ENCODE measurements at regions not wholly inside any gene's neighbourhood (a gene's known extent, or its start where the extent isn't known, plus 50 kb on each side); places are given as distances from the start of the nearest gene placed in this dataset.
"Not testable (repeated sequence)": the region's sequence is repeated elsewhere in the genome, so short reads cannot be mapped to it uniquely, and the experiment has no call there.

GRCh38 chr2:122750095-122750494, 994.6 kb downstream of the TSN start:
- no peak for DNase-seq

DNA sequence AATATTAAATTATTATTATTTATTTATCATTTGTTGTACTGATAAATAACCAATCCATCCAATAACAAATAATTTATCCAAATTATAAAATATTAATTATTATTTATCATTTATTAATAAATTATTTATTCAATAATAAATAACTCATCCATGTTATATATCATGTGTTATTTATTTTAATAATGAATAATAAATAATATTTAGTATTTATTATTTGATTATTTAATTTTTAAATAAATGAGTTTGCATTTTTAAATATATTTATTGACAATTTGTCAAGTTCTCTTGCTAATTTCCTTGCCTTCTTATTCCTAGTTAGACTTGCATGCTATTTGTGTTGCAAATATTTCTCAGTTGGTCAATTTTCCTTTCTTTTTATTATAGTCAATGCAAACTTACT, 995.4 kb downstream of the TSN start:
- DNase-seq = no peak

DNA sequence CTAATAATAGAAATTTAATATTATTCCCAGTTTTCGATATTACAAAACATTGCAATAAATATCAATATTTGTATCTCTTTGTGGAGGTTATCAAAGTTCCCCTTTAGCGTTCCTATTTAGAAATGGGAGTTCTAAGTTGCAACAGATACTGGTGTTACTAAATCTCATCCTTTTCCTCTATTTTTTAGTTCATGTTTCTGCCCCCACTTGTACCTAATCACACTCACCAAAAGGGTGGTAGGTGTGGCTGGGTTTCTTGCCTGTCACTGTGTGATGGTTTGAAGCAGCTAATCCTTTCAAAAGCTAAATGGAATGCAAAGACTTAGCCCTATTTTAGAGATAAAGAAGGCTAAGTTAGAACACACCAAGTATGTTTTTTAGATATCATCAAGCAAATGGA, 997.9 kb downstream of the TSN start:
- no peak for DNase-seq

GRCh38 chr2:122754561-122754960, 999.1 kb downstream of the TSN start:
- DNase-seq = no peak

GRCh38 chr2:122755281-122755780, 999.9 kb downstream of the TSN start:
- DNase-seq = no peak

- DNase-seq = no peak
Measured at GRCh38 chr2:122758967-122759366, 1003.5 kb downstream of the TSN start.

DNA sequence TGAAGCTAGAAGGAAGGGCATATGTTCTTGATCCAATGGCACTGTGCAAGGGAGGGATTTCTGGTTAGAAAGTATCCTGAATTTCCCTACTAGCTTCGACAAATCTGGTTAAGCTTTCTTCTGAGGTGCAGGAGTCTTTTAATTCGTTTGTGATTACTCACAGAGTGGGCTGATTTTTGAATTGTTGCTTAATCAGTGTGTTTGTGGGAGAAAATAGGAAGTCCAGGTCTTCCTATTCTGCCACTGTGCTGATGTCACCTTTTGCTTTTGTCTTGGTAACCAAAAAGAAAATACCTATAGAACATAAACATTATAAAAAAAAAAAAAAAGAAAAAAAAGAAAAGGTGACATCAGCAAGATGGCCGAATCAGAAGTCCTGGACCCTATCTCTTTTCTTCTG, 1008.6 kb downstream of the TSN start:
- DNase-seq = no peak

- DNase-seq = no peak
Measured at GRCh38 chr2:122780251-122780650, 1024.8 kb downstream of the TSN start.

DNA sequence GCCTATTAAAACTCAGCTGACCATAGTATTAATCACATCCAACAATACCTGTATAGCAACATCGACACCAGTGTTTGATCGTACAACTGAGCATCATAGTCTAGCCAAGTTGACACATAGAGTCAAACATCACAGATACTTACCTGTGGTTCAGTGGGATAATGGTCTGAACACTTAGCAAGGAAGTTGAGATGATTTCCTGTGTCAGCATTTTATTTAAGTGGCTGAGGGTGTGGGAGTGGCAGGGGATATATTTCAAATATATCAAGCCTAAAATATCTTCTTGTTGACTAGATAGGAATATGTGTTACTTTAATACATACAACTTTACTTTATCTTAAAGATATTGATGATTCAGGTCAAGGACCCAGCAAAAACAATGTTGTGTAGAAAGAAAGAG, 1038.6 kb downstream of the TSN start:
- DNase-seq = no peak

DNA sequence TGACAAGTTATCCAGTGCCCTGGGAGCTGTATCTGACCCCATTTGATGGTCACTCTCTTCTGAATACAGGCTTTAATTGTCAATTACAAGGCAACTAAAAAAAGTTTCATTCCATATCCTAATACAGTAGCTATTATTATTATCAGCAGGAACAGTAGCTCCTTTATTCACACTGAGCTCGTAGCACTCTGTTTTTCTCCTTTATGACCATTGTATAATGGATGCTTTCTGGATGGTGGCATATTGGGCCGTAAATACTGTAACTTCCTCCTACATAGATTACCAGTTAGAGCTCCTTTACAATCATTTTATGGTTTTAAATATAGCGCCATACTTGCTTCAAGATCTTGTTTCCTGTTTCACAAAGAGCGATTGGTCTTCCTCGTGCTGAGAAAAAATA, 1040.3 kb downstream of the TSN start:
- no peak for DNase-seq

DNA sequence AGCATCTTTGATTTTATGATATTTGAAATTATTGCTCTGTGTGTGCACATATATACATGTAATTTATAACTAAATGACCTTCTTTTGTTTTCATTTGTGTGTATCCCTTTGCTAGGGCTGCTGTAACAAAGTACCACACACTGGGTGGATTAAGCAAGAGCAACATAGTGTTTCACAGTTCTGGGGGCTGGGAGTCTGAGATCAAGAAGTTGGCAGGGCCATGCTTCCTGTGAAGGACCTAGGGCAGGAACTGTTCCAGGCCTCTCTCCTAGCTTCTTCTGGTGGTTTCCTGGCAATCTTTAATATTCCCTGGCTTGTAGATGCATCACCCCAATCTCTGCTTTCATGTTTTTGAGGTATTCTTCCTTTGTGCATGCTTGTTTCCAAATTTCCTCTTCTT, 1043.9 kb downstream of the TSN start:
- DNase-seq = no peak

- DNase-seq = no peak
Measured at GRCh38 chr2:122800781-122801180, 1045.3 kb downstream of the TSN start.

GRCh38 chr2:122804494-122804893, 1049.0 kb downstream of the TSN start:
- DNase-seq = no peak

GRCh38 chr2:122805346-122805745, 1049.9 kb downstream of the TSN start:
- no peak for DNase-seq

- DNase-seq = no peak
Measured at GRCh38 chr2:122808286-122808969, 1053.0 kb downstream of the TSN start.

- DNase-seq = not testable (repeated sequence)
Measured at GRCh38 chr2:122812214-122812613, 1056.8 kb downstream of the TSN start.

- DNase-seq = no peak
Measured at GRCh38 chr2:122815120-122815519, 1059.7 kb downstream of the TSN start.

- DNase-seq = no peak
Measured at GRCh38 chr2:122816803-122817202, 1061.4 kb downstream of the TSN start.

DNA sequence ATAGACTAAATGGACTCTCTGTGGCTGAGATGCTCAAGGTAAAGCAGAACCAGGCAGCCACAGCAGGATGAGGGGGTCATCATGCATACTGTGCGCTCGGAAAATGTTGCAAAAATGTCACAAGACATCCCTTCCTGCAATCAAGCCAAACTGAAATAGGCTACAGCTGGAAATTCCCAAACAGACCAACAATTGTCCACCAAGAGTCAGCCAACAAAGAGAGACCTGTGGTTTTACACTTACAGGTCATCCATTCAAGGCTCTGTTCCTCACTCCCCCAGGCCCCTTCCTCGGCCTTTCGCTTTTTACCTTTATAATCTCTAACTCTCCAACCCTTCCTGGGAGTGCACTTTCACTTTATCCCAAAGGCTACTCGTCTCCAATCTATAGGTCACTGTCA, 1066.9 kb downstream of the TSN start:
- no peak for DNase-seq

- no peak for DNase-seq
Measured at GRCh38 chr2:122830157-122830556, 1074.7 kb downstream of the TSN start.

DNA sequence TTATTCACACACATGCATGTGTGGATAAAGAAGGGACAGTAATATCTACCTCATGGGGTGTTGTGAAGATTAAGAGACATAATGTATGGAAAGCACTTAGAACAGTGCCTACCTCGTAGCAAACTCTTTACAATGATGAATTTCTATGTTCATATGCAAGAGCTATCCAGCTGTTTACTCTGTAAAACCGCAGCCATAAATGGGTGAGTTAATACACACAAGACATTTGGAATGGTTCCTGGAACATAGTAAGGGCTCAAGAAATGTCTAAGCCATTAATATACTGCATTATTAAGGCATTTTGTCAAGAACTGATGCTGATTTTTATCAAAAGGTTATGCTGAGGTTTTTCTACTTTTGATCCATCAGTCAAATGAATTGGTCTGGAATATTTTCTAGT, 1076.2 kb downstream of the TSN start:
- no peak for DNase-seq

DNA sequence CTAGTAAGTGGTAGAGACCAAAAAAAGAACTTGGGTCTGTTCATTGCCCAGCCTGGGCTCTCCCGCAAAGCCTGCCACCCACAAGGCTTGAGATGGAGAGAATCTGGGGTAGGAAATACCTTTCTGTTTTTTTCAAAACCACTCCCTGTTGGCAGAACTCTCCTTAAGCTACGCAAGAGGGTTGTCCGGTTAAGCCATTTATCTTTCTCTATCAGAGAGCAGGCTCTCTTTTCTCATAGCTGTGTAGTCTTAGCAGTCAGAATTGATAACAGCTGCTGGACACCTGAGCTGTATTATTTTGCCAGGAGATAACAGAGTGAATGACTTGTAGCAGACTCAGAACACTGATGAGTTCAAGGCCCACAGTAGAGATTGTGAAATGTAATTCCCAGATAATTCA, 1088.1 kb downstream of the TSN start:
- no peak for DNase-seq

- no peak for DNase-seq
Measured at GRCh38 chr2:122851161-122851560, 1095.7 kb downstream of the TSN start.

GRCh38 chr2:122851972-122852531, 1096.6 kb downstream of the TSN start:
- DNase-seq = no peak

GRCh38 chr2:122856696-122857095, 1101.2 kb downstream of the TSN start:
- DNase-seq = no peak

Data from activated CD4-positive, alpha-beta T cell treated with anti-CD3 and anti-CD28 coated beads, Interleukin-10, Interleukin-2, amounts not matched to agents 100 ng/mL and 50 ng/mL, durations not matched to agents 16 hours and 8 hours (primary cell).